NCI-H2107 (cell line): ENCODE measurements at regions not wholly inside any gene's neighbourhood (a gene's known extent, or its start where the extent isn't known, plus 50 kb on each side); places are given as distances from the start of the nearest gene placed in this dataset.
A peak's percentile ranks its signal among the peaks of the same experiment; 100 is the strongest.

Source experiments
- DNase-seq: peaks from one replicate; lab custom pipeline; 2025; lab: John Stamatoyannopoulos, UW

GRCh38 chr2:4369826-4370419, 666.5 kb downstream of the DCDC2C start:
- DNase-seq: no peak

GRCh38 chr2:4370422-4371090, 667.2 kb downstream of the DCDC2C start:
- DNase-seq: no peak

- peak; percentile 63 for DNase-seq
These were observed 677.7 kb downstream of the DCDC2C start for GRCh38 chr2:4381049-4381448.

- no peak for DNase-seq
These were observed 678.4 kb downstream of the DCDC2C start for GRCh38 chr2:4381773-4382172.

GRCh38 chr2:4391013-4391412, 687.6 kb downstream of the DCDC2C start:
- DNase-seq: no peak

GRCh38 chr2:4404363-4404762, 701.0 kb downstream of the DCDC2C start:
- no peak for DNase-seq

GRCh38 chr2:4408321-4408720, 704.9 kb downstream of the DCDC2C start:
- DNase-seq: no peak

- no peak for DNase-seq
These were observed 709.3 kb downstream of the DCDC2C start for GRCh38 chr2:4412637-4413187.

GRCh38 chr2:4415171-4415570, 711.8 kb downstream of the DCDC2C start:
- no peak for DNase-seq

GRCh38 chr2:4415810-4416413, 712.5 kb downstream of the DCDC2C start:
- DNase-seq: no peak

- no peak for DNase-seq
These were observed 713.1 kb downstream of the DCDC2C start for GRCh38 chr2:4416431-4416830.

- no peak for DNase-seq
These were observed 714.4 kb downstream of the DCDC2C start for GRCh38 chr2:4417771-4418170.

- DNase-seq: no peak
These were observed 716.7 kb downstream of the DCDC2C start for GRCh38 chr2:4420032-4420431.

GRCh38 chr2:4424153-4424552, 720.8 kb downstream of the DCDC2C start:
- no peak for DNase-seq

- no peak for DNase-seq
These were observed 723.7 kb downstream of the DCDC2C start for GRCh38 chr2:4427083-4427482.

GRCh38 chr2:4445821-4446220, 742.4 kb downstream of the DCDC2C start:
- DNase-seq: no peak

- no peak for DNase-seq
These were observed 751.5 kb downstream of the DCDC2C start for GRCh38 chr2:4454907-4455306.

- no peak for DNase-seq
These were observed 752.2 kb downstream of the DCDC2C start for GRCh38 chr2:4455486-4456155.

- DNase-seq: no peak
These were observed 761.4 kb downstream of the DCDC2C start for GRCh38 chr2:4464634-4465266.

- DNase-seq: no peak
These were observed 762.3 kb downstream of the DCDC2C start for GRCh38 chr2:4465671-4466070.

- no peak for DNase-seq
These were observed 772.2 kb downstream of the DCDC2C start for GRCh38 chr2:4475618-4476017.

GRCh38 chr2:4483050-4483449, 779.7 kb downstream of the DCDC2C start:
- no peak for DNase-seq
